Endothelial cell of umbilical vein (primary cell): ENCODE measurements at regions not wholly inside any gene's neighbourhood (a gene's known extent, or its start where the extent isn't known, plus 50 kb on each side); places are given as distances from the start of the nearest gene placed in this dataset.

ENCODE experiments used
- BruUV-seq: library from RNA; stranded (reverse); fragments of 400-500 nt; replicated peaks from 2 replicates; lab custom pipeline; 2021; lab: Mats Ljungman, UMichigan
- CTCF ChIA-PET: fragments of 300-600, 350-600 bp; sonication (Branson Sonifier 250); formaldehyde crosslinking; loops from one replicate; lab custom pipeline; 2021; ENCODE audit warnings: antibody characterized with exemption, inconsistent platforms; lab: Charles Lee
- POLR2A ChIA-PET: fragments of 300-600, 350-600 bp; sonication (Branson Sonifier 250); formaldehyde crosslinking; loops from one replicate; lab custom pipeline; 2021; ENCODE audit warnings: antibody characterized with exemption, inconsistent platforms; lab: Charles Lee
- DNase-seq: peaks from one replicate; pipeline ENCODE4 v3.0.0-alpha.2; 2011; ENCODE audit warnings: low read depth, low spot score
- FAIRE-seq: peaks from 2 replicates; lab custom pipeline; 2011; peaks lifted over from hg19 to GRCh38; lab: Jason Lieb, UNC
- H2AFZ ChIP-seq: 2 replicates; pipeline ENCODE4 v1.6.0; 2012; ENCODE audit warnings: low read depth, low read length, control low read depth, inconsistent platforms
- H3K27ac ChIP-seq: 2 replicates; pipeline ENCODE4 v1.5.1; 2011; ENCODE audit warnings: low read depth, mild to moderate bottlenecking, control low read depth, low read length, moderate library complexity; ENCODE audit not compliant: insufficient read depth
- H3K27me3 ChIP-seq, 2 experiments: 2 replicates each; pipeline versions ENCODE4 v1.6.0 to v1.6.1; 2011; ENCODE audit warnings: low read length in 2 of 2, mixed read lengths in 1 of 2; ENCODE audit not compliant: control insufficient read depth in 2 of 2, insufficient read depth in 2 of 2
- H3K36me3 ChIP-seq, 2 experiments: 2 replicates in 1 of 2; 3 replicates in 1 of 2; pipeline ENCODE4 v1.5.1; 2011; ENCODE audit warnings: low read length in 2 of 2, mild to moderate bottlenecking in 1 of 2, moderate library complexity in 1 of 2; ENCODE audit not compliant: control insufficient read depth in 2 of 2, insufficient read depth in 2 of 2; ENCODE audit errors: extremely low read depth in 1 of 2
- H3K4me1 ChIP-seq: 3 replicates; pipeline ENCODE4 v1.5.1; 2011; ENCODE audit warnings: mild to moderate bottlenecking, low read length; ENCODE audit not compliant: control insufficient read depth, insufficient read depth; ENCODE audit errors: extremely low read depth
- H3K4me2 ChIP-seq: 2 replicates; pipeline ENCODE4 v1.6.1; 2011; ENCODE audit warnings: low read length, control low read depth, mixed read lengths; ENCODE audit not compliant: insufficient read depth
- H3K4me3 ChIP-seq, 3 experiments: fragments of 200-600 bp in 1 of 3; sonication (generic), shearing (Covaris generic) in 1 of 3; replicated peaks in 1 of 3; 2 replicates each; pipeline ENCODE4 v1.5.1; 2011 to 2016; ENCODE audit warnings: control low read depth in 3 of 3, low read length in 3 of 3, mild to moderate bottlenecking in 2 of 3, inconsistent platforms in 1 of 3, low read depth in 1 of 3, moderate library complexity in 1 of 3; ENCODE audit not compliant: insufficient read depth in 1 of 3
- H3K79me2 ChIP-seq: 2 replicates; pipeline ENCODE4 v1.6.0; 2012; ENCODE audit warnings: low read length, inconsistent platforms; ENCODE audit not compliant: control insufficient read depth, insufficient read depth
- H3K9ac ChIP-seq: replicated peaks from 2 replicates; pipeline ENCODE3; 2011; ENCODE audit warnings: low read length, control low read depth; ENCODE audit not compliant: insufficient read depth; ENCODE audit errors: extremely low read depth
- H3K9me1 ChIP-seq: replicated peaks from 3 replicates; pipeline ENCODE4 v1.6.0; 2011; ENCODE audit warnings: mild to moderate bottlenecking, low read length; ENCODE audit not compliant: control insufficient read depth, insufficient read depth; ENCODE audit errors: extremely low read depth
- H3K9me3 ChIP-seq: replicated peaks from 2 replicates; pipeline ENCODE4 v1.5.1; 2012; ENCODE audit warnings: low read length, inconsistent platforms; ENCODE audit not compliant: control insufficient read depth, insufficient read depth
- H4K20me1 ChIP-seq: replicated peaks from 2 replicates; pipeline ENCODE3; 2011; ENCODE audit warnings: mild to moderate bottlenecking, low read length; ENCODE audit not compliant: control insufficient read depth, insufficient read depth; ENCODE audit errors: extremely low read depth
- GATA2 ChIP-seq: IDR thresholded peaks from 2 replicates; pipeline ENCODE4 v1.7.0; 2011; ENCODE audit warnings: low read depth, mild to moderate bottlenecking, moderate library complexity, mixed read lengths, low read length; ENCODE audit not compliant: insufficient read length, insufficient read depth
- POLR2A ChIP-seq: IDR thresholded peaks from 2 replicates; pipeline ENCODE4 v1.6.1; 2012; ENCODE audit warnings: low read depth, mild to moderate bottlenecking, control low read depth, low read length
- dilution Hi-C: fragments of 300-500 bp; cut with MboI; formaldehyde crosslinking; loops from one replicate; pipeline ENCODE4 v1.15.0; 2019; ENCODE audit warnings: low sequenced_read_pairs; ENCODE audit not compliant: extremely low pct_ligation_motif_present
- intact Hi-C: fragments of 100-400 bp; cut with micrococcal nuclease; formaldehyde crosslinking; loops from one replicate; pipeline ENCODE4 v1.10.0; 2022
- TF ChIP-seq, protein P1 (sequence below): IDR thresholded peaks from 2 replicates; pipeline ENCODE4 v1.6.1; 2011; ENCODE audit not compliant: insufficient read depth, insufficient read length
- TF ChIP-seq, protein P2 (sequence below), 2 donors: IDR thresholded peaks; 1 replicate in 1 of 2; 2 replicates in 1 of 2; pipeline ENCODE4 v1.5.1; 2011; ENCODE audit warnings: low read length in 2 of 2, mild to moderate bottlenecking in 2 of 2, moderate library complexity in 2 of 2, control low read depth in 1 of 2, inconsistent platforms in 1 of 2, low read depth in 1 of 2; ENCODE audit not compliant: insufficient read depth in 1 of 2; ENCODE audit errors: extremely low read depth in 1 of 2

DNA sequence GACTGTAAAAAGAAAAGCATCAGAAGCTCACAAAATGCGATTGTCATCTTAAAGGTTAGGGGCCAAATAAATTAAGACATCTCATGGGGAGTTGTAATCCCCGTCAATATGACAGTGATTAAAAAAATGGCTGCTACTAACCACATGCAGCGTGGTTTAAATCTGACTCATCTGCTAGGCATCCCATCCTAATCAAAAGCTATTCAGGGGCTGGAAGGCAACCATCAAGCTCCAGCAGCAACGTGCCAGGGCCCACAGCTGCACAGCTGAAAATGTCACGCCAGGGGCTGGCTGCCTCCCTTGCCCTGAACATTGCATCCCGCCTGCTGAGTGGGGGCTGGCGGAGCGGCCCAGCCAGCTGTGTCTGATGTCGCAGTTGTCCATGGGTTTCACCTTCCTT, 66.3 kb upstream of the FRMD4A start:
- Histone ChIP-seq H3K9me3 (no peaks in the 10 kb centered on the region), H4K20me1 (no peaks in the 10 kb centered on the region), H3K4me3 (no peak overlapping the region), H3K27me3 (peaks cover 3 to 8% of the 10 kb centered on the region in 2 experiments), H3K9ac (no peak overlapping the region), H3K9me1 (no peaks in the 10 kb centered on the region), H3K4me1 (no peaks in the 10 kb centered on the region), H3K4me2 (no peak overlapping the region), H3K27ac (no peak overlapping the region), H3K79me2 (no peaks in the 10 kb centered on the region), H2AFZ (no peak overlapping the region), H3K36me3 (no peaks in the 10 kb centered on the region)
- ChIA-PET POLR2A (interaction anchor here (0.6 kb wide), 1 partner anchor 156 kb away, joined by 3 read pairs; no protein-coding TSS in a partner anchor), CTCF (interaction anchor here (0.6 to 1.0 kb wide), 5 partner anchors 11 to 294 kb away, joined by 3 read pairs; no protein-coding TSS in a partner anchor)
- no peak for FAIRE-seq
- BruUV-seq: no TSS peak
- dilution Hi-C loops (no loop called here), intact Hi-C loops (no loop called here)
- TF ChIP-seq, protein P1, sequence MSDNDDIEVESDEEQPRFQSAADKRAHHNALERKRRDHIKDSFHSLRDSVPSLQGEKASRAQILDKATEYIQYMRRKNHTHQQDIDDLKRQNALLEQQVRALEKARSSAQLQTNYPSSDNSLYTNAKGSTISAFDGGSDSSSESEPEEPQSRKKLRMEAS: no peak
- TF ChIP-seq, protein P2, sequence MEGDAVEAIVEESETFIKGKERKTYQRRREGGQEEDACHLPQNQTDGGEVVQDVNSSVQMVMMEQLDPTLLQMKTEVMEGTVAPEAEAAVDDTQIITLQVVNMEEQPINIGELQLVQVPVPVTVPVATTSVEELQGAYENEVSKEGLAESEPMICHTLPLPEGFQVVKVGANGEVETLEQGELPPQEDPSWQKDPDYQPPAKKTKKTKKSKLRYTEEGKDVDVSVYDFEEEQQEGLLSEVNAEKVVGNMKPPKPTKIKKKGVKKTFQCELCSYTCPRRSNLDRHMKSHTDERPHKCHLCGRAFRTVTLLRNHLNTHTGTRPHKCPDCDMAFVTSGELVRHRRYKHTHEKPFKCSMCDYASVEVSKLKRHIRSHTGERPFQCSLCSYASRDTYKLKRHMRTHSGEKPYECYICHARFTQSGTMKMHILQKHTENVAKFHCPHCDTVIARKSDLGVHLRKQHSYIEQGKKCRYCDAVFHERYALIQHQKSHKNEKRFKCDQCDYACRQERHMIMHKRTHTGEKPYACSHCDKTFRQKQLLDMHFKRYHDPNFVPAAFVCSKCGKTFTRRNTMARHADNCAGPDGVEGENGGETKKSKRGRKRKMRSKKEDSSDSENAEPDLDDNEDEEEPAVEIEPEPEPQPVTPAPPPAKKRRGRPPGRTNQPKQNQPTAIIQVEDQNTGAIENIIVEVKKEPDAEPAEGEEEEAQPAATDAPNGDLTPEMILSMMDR (IDR thresholded peaks at IDR 0.05; ENCODE audit: extremely low read depth in 1 of 2, insufficient read depth in 1 of 2, low read depth in 1 of 2, low read length in 2 of 2): no peak
- TF ChIP-seq GATA2 (no peak), POLR2A (no peak)
- no peak for DNase-seq

DNA sequence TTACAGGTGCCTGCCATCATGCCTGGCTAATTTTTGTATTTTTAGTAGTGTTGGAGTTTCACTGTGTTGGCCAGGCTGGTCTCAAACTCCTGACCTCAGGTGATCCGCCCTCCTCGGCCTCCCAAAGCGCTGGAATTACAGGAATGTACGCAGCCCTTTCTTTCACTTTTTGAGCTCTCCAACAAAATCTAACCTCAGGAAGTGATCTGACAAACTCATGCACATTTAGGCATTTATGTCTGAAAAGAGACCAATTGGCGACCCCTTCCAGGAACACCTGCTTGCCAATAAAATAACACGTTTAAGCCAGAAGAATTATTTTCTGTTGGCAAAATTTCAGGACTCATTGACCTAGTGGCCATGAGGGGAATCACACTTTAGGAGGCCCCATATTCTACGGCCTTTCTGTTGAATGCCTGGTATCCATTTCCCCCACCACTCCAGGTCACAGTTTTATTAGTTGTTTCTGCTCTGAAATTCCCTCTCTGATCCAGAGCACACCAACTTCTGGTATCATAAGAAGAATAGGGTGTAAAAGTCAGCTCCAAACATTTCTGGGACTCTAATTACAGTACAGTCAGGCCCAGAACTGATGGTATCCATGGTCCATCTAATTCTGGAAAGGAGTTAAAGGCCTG, 65.8 kb upstream of the FRMD4A start:
- dilution Hi-C loops (no loop called here), intact Hi-C loops (no loop called here)
- Histone ChIP-seq H3K36me3 (no peaks in the 10 kb centered on the region), H4K20me1 (no peaks in the 10 kb centered on the region), H3K9me1 (no peaks in the 10 kb centered on the region), H3K4me3 (no peak overlapping the region), H2AFZ (no peak overlapping the region), H3K4me2 (no peak overlapping the region), H3K9ac (no peak overlapping the region), H3K79me2 (no peaks in the 10 kb centered on the region), H3K9me3 (no peaks in the 10 kb centered on the region), H3K27ac (no peak overlapping the region), H3K27me3 (peaks cover 3 to 7% of the 10 kb centered on the region in 2 experiments), H3K4me1 (no peaks in the 10 kb centered on the region)
- FAIRE-seq (no peak), DNase-seq (no peak)
- CTCF ChIA-PET: interaction anchor here (0.7 to 1.0 kb wide), 4 partner anchors 11 to 199 kb away, joined by 3 read pairs; no protein-coding TSS in a partner anchor
- no peak for TF ChIP-seq POLR2A
- TF ChIP-seq, protein P2 (IDR thresholded peaks at IDR 0.05; ENCODE audit: extremely low read depth in 1 of 2, insufficient read depth in 1 of 2, low read depth in 1 of 2, low read length in 2 of 2): peak; percentile 31 to 35
- no TSS peak for BruUV-seq
- POLR2A ChIA-PET: no interaction called here
